ENCODE measurements at regions not wholly inside any gene's neighbourhood (a gene's known extent, or its start where the extent isn't known, plus 50 kb on each side); places are given as distances from the start of the nearest gene placed in this dataset.
"Not testable (repeated sequence)": the region's sequence is repeated elsewhere in the genome, so short reads cannot be mapped to it uniquely, and the experiment has no call there.

DNA sequence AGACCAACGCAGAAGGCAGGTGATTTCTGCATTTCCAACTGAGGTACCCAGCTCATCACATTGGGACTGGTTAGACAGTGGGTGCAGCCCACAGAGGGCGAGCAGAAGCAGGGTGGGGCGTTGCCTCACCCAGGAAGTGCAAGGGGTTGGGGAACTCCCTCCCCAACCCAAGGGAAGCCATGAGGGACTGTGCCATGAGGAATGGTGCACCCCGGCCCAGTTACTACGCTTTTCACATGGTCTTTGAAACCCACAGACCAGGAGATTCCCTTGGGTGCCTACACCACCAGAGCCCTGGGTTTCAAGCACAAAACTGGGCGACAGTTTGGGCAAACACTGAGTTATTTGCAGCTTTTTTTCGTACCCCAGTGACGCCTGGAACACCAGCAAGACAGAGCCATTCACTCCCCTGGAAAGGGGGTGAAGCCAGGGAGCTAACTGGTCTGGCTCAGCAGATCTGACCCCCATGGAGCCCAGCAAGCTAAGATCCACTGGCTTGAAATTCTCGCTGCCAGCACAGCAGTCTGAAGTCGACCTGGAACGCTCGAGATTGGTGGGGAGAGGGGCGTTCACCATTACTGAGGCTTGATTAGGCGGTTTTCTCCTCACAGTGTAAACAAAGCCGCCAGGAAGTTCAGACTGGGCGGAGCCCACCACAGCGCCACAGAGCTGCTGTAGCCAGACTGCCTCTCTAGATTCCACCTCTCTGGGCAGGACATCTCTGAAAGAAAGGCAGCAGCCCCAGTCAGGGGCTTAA, 188.7 kb downstream of the HACE1 start:
- H2BK120ac ChIP-seq (ENCODE audit: low read depth, low read length); H2BK15ac ChIP-seq (ENCODE audit: low read depth, poor library complexity, severe bottlenecking); H4K8ac ChIP-seq (ENCODE audit: low read length); H3K4ac ChIP-seq (ENCODE audit: low read depth in 1 of 2, low read length in 2 of 2); H3K9ac ChIP-seq (ENCODE audit: low read length); H2BK5ac ChIP-seq (ENCODE audit: low read depth, low read length, poor library complexity, severe bottlenecking); H3K27ac ChIP-seq (ENCODE audit: low read length, poor library complexity, severe bottlenecking); H3K79me1 ChIP-seq (replicated peaks; ENCODE audit: low read length, poor library complexity, severe bottlenecking); H3K9me3 ChIP-seq (ENCODE audit: control insufficient read depth, low read length); H3K4me3 ChIP-seq (ENCODE audit: insufficient read depth in 1 of 2, low read depth in 1 of 2, low read length in 2 of 2); H3K18ac ChIP-seq (ENCODE audit: low read depth in 1 of 2, low read length in 2 of 2); H2AFZ ChIP-seq (ENCODE audit: low read depth, low read length); H3K23ac ChIP-seq (ENCODE audit: low read length in 2 of 2); H3K27me3 ChIP-seq (ENCODE audit: control insufficient read depth in 1 of 2, insufficient read depth in 1 of 2, low read length in 2 of 2); H3K4me1 ChIP-seq (ENCODE audit: control insufficient read depth, insufficient read depth, low read depth, low read length); H3K36me3 ChIP-seq (ENCODE audit: control insufficient read depth in 1 of 2, insufficient read depth in 2 of 2, low read depth in 1 of 2, low read length in 2 of 2); DNase-seq; H3K14ac ChIP-seq (ENCODE audit: low read length in 2 of 2); H2AK5ac ChIP-seq (ENCODE audit: low read length, severe bottlenecking); H3K4me2 ChIP-seq (ENCODE audit: low read length, poor library complexity, severe bottlenecking); H2BK12ac ChIP-seq (ENCODE audit: low read length in 2 of 2): not testable (repeated sequence)
- peak overlapping the region; percentile 61 for H4K91ac ChIP-seq (ENCODE audit: low read length)
- 89% methylated on average over 17 of the region's 17 CpGs for WGBS

DNA sequence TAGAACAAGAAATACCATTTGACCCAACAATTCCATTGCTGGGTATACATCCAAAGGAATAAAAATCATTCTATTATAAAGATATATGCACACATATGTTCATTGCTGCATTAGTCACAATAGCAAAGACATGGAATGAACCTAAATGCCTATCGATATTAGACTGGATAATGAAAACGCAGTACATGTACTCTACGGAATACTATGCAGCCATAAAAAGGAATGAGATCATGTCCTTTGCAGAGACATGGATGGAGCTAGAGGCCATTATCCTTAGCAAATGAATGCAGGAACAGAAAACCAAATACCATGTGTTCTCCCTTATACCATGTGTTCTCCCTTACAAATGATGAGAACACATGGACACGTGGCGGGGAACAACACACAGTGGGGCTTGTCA, 190.2 kb downstream of the HACE1 start:
- DNase-seq, result no peak
- H2BK120ac ChIP-seq (ENCODE audit: low read depth, low read length), result no peak overlapping the region
- 94% methylated on average over 3 of the region's 5 CpGs for WGBS

DNA sequence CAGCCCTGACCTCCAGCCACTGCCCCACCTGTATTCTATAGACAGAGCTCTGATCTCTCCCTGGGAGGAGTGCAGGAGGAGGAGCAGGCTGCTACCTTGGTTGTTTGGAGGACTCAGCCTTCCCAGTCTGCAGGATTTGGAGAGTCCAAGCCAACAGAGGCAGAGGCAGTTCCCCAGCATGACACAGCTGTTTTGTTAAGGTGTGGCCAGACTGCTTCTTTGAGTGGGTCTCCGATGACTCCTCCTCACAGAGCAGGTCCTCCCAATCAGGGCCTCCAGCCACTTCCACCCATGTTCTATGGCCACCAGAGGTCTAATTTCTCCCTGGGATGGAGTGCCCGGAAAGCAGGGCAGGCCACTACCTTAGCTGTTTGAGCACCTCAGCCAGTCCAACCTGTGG, 203.5 kb downstream of the HACE1 start:
- H2BK15ac ChIP-seq (ENCODE audit: low read depth, poor library complexity, severe bottlenecking), result no peak overlapping the region
- peak overlapping the region in 1 of 2 experiments; percentile 54 for H2BK12ac ChIP-seq (ENCODE audit: low read length in 2 of 2)
- 93% methylated on average over 2 of the region's 2 CpGs for WGBS
- no peak overlapping the region for H4K91ac ChIP-seq (ENCODE audit: low read length)
- no peak overlapping the region for H2AK5ac ChIP-seq (ENCODE audit: low read length, severe bottlenecking)
- no peak overlapping the region for H3K4me3 ChIP-seq (ENCODE audit: insufficient read depth in 1 of 2, low read depth in 1 of 2, low read length in 2 of 2)
- no peaks in the 10 kb centered on the region for H3K27me3 ChIP-seq (ENCODE audit: control insufficient read depth in 1 of 2, insufficient read depth in 1 of 2, low read length in 2 of 2)
- no peak overlapping the region for H3K23ac ChIP-seq (ENCODE audit: low read length in 2 of 2)
- no peaks in the 10 kb centered on the region for H3K79me1 ChIP-seq (replicated peaks; ENCODE audit: low read length, poor library complexity, severe bottlenecking)
- peak overlapping the region in 1 of 2 experiments; percentile 79 for H3K14ac ChIP-seq (ENCODE audit: low read length in 2 of 2)
- no peaks in the 10 kb centered on the region for H3K9me3 ChIP-seq (ENCODE audit: control insufficient read depth, low read length)
- H4K8ac ChIP-seq (ENCODE audit: low read length), result no peak overlapping the region
- no peak overlapping the region for H3K4me2 ChIP-seq (ENCODE audit: low read length, poor library complexity, severe bottlenecking)
- H3K9ac ChIP-seq (ENCODE audit: low read length), result no peak overlapping the region
- no peak overlapping the region for H2BK5ac ChIP-seq (ENCODE audit: low read depth, low read length, poor library complexity, severe bottlenecking)
- no peak overlapping the region for H2AFZ ChIP-seq (ENCODE audit: low read depth, low read length)
- no peak for DNase-seq
- H3K36me3 ChIP-seq (ENCODE audit: control insufficient read depth in 1 of 2, insufficient read depth in 2 of 2, low read depth in 1 of 2, low read length in 2 of 2), result no peaks in the 10 kb centered on the region
- H3K4me1 ChIP-seq (ENCODE audit: control insufficient read depth, insufficient read depth, low read depth, low read length), result no peaks in the 10 kb centered on the region
- H2BK120ac ChIP-seq (ENCODE audit: low read depth, low read length), result no peak overlapping the region
- H3K4ac ChIP-seq (ENCODE audit: low read depth in 1 of 2, low read length in 2 of 2), result no peak overlapping the region
- H3K27ac ChIP-seq (ENCODE audit: low read length, poor library complexity, severe bottlenecking), result no peak overlapping the region
- H3K18ac ChIP-seq (ENCODE audit: low read depth in 1 of 2, low read length in 2 of 2), result peak overlapping the region in 1 of 2 experiments; percentile 52

More for the DNA sequence above, 190.2 kb downstream of the HACE1 start:
- Histone ChIP-seq H3K14ac (ENCODE audit: low read length in 2 of 2) (no peak overlapping the region), H3K27ac (ENCODE audit: low read length, poor library complexity, severe bottlenecking) (no peak overlapping the region), H3K4me3 (ENCODE audit: insufficient read depth in 1 of 2, low read depth in 1 of 2, low read length in 2 of 2) (no peak overlapping the region), H3K4ac (ENCODE audit: low read depth in 1 of 2, low read length in 2 of 2) (no peak overlapping the region), H3K23ac (ENCODE audit: low read length in 2 of 2) (no peak overlapping the region), H3K9me3 (ENCODE audit: control insufficient read depth, low read length) (peaks cover 16% of the 10 kb centered on the region), H3K36me3 (ENCODE audit: control insufficient read depth in 1 of 2, insufficient read depth in 2 of 2, low read depth in 1 of 2, low read length in 2 of 2) (no peaks in the 10 kb centered on the region), H3K4me1 (ENCODE audit: control insufficient read depth, insufficient read depth, low read depth, low read length) (no peaks in the 10 kb centered on the region), H3K4me2 (ENCODE audit: low read length, poor library complexity, severe bottlenecking) (no peak overlapping the region), H3K18ac (ENCODE audit: low read depth in 1 of 2, low read length in 2 of 2) (no peak overlapping the region), H2BK15ac (ENCODE audit: low read depth, poor library complexity, severe bottlenecking) (no peak overlapping the region), H4K8ac (ENCODE audit: low read length) (no peak overlapping the region), H3K9ac (ENCODE audit: low read length) (no peak overlapping the region), H4K91ac (ENCODE audit: low read length) (no peak overlapping the region), H3K79me1 (replicated peaks; ENCODE audit: low read length, poor library complexity, severe bottlenecking) (no peaks in the 10 kb centered on the region), H2BK5ac (ENCODE audit: low read depth, low read length, poor library complexity, severe bottlenecking) (no peak overlapping the region), H3K27me3 (ENCODE audit: control insufficient read depth in 1 of 2, insufficient read depth in 1 of 2, low read length in 2 of 2) (no peaks in the 10 kb centered on the region), H2BK12ac (ENCODE audit: low read length in 2 of 2) (no peak overlapping the region), H2AFZ (ENCODE audit: low read depth, low read length) (no peak overlapping the region), H2AK5ac (ENCODE audit: low read length, severe bottlenecking) (no peak overlapping the region)

DNA sequence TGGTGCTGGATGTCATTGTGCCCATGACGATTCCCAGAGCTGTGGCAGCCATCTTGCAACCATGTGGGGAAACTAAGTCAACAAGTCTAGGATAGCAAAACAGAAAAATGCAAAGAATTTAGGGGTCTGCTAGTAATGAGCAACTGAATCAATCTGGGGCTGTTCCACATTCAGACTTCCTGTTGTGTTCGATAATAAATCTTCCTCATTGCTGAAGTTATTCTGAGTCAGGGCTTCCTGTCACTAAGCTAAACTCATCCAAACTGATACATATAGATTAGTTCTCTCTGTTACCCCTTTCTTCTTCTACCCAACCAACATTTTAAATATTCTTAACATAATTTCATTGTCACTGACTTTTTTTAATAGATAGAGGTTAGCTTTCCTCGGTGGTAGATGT, 205.9 kb downstream of the HACE1 start:
- no peak overlapping the region for H2AK5ac ChIP-seq (ENCODE audit: low read length, severe bottlenecking)
- no peak overlapping the region for H2BK12ac ChIP-seq (ENCODE audit: low read length in 2 of 2)
- H3K79me1 ChIP-seq (replicated peaks; ENCODE audit: low read length, poor library complexity, severe bottlenecking), result no peaks in the 10 kb centered on the region
- H2AFZ ChIP-seq (ENCODE audit: low read depth, low read length), result no peak overlapping the region
- H2BK15ac ChIP-seq (ENCODE audit: low read depth, poor library complexity, severe bottlenecking), result no peak overlapping the region
- H3K4me2 ChIP-seq (ENCODE audit: low read length, poor library complexity, severe bottlenecking), result no peak overlapping the region
- no peak overlapping the region for H4K91ac ChIP-seq (ENCODE audit: low read length)
- no peak overlapping the region for H3K4ac ChIP-seq (ENCODE audit: low read depth in 1 of 2, low read length in 2 of 2)
- H3K14ac ChIP-seq (ENCODE audit: low read length in 2 of 2), result no peak overlapping the region
- H4K8ac ChIP-seq (ENCODE audit: low read length), result no peak overlapping the region
- no peaks in the 10 kb centered on the region for H3K4me1 ChIP-seq (ENCODE audit: control insufficient read depth, insufficient read depth, low read depth, low read length)
- no peak overlapping the region for H2BK5ac ChIP-seq (ENCODE audit: low read depth, low read length, poor library complexity, severe bottlenecking)
- no peak overlapping the region for H3K23ac ChIP-seq (ENCODE audit: low read length in 2 of 2)
- H3K36me3 ChIP-seq (ENCODE audit: control insufficient read depth in 1 of 2, insufficient read depth in 2 of 2, low read depth in 1 of 2, low read length in 2 of 2), result no peaks in the 10 kb centered on the region
- H3K4me3 ChIP-seq (ENCODE audit: insufficient read depth in 1 of 2, low read depth in 1 of 2, low read length in 2 of 2), result no peak overlapping the region
- DNase-seq, result peak; percentile 32
- no peaks in the 10 kb centered on the region for H3K9me3 ChIP-seq (ENCODE audit: control insufficient read depth, low read length)
- no peak overlapping the region for H3K9ac ChIP-seq (ENCODE audit: low read length)
- no peaks in the 10 kb centered on the region for H3K27me3 ChIP-seq (ENCODE audit: control insufficient read depth in 1 of 2, insufficient read depth in 1 of 2, low read length in 2 of 2)
- H3K18ac ChIP-seq (ENCODE audit: low read depth in 1 of 2, low read length in 2 of 2), result no peak overlapping the region
- 46% methylated on average over 2 of the region's 3 CpGs for WGBS
- no peak overlapping the region for H3K27ac ChIP-seq (ENCODE audit: low read length, poor library complexity, severe bottlenecking)
- no peak overlapping the region for H2BK120ac ChIP-seq (ENCODE audit: low read depth, low read length)

All from mesenchymal stem cell (in vitro differentiated cells and primary cell).